ENCODE measurements at regions not wholly inside any gene's neighbourhood (a gene's known extent, or its start where the extent isn't known, plus 50 kb on each side); places are given as distances from the start of the nearest gene placed in this dataset.

GRCh38 chr21:41031701-41032220 lies 136.2 kb upstream of the BACE2 start:
- H3K4me3 ChIP-seq (ENCODE audit: low read depth, low read length) = no peak overlapping the region
- TF ChIP-seq CTCF (IDR thresholded peaks at IDR 0.05; ENCODE audit: insufficient read depth, low read depth, low read length) = no peak
- DNase-seq (ENCODE audit: low read depth) = no peak

- no peak for TF ChIP-seq CTCF (IDR thresholded peaks at IDR 0.05; ENCODE audit: insufficient read depth, low read depth, low read length)
- H3K4me3 ChIP-seq (ENCODE audit: low read depth, low read length) = no peak overlapping the region
- no peak for DNase-seq (ENCODE audit: low read depth)
These were observed 135.4 kb upstream of the BACE2 start for GRCh38 chr21:41032541-41032940.

GRCh38 chr21:41037212-41037611 lies 130.7 kb upstream of the BACE2 start:
- H3K4me3 ChIP-seq (ENCODE audit: low read depth, low read length) = no peak overlapping the region
- no peak for DNase-seq (ENCODE audit: low read depth)
- no peak for TF ChIP-seq CTCF (IDR thresholded peaks at IDR 0.05; ENCODE audit: insufficient read depth, low read depth, low read length)

GRCh38 chr21:41037936-41038335 lies 130.0 kb upstream of the BACE2 start:
- no peak for DNase-seq (ENCODE audit: low read depth)
- no peak overlapping the region for H3K4me3 ChIP-seq (ENCODE audit: low read depth, low read length)
- TF ChIP-seq CTCF (IDR thresholded peaks at IDR 0.05; ENCODE audit: insufficient read depth, low read depth, low read length) = no peak

GRCh38 chr21:41043014-41043413 lies 124.9 kb upstream of the BACE2 start:
- no peak for TF ChIP-seq CTCF (IDR thresholded peaks at IDR 0.05; ENCODE audit: insufficient read depth, low read depth, low read length)
- DNase-seq (ENCODE audit: low read depth) = no peak
- no peak overlapping the region for H3K4me3 ChIP-seq (ENCODE audit: low read depth, low read length)

- TF ChIP-seq CTCF (IDR thresholded peaks at IDR 0.05; ENCODE audit: insufficient read depth, low read depth, low read length) = no peak
- no peak for DNase-seq (ENCODE audit: low read depth)
- no peak overlapping the region for H3K4me3 ChIP-seq (ENCODE audit: low read depth, low read length)
These were observed 122.3 kb upstream of the BACE2 start for GRCh38 chr21:41045534-41046268.

- DNase-seq (ENCODE audit: low read depth) = no peak
- no peak for TF ChIP-seq CTCF (IDR thresholded peaks at IDR 0.05; ENCODE audit: insufficient read depth, low read depth, low read length)
- no peak overlapping the region for H3K4me3 ChIP-seq (ENCODE audit: low read depth, low read length)
These were observed 119.8 kb upstream of the BACE2 start for GRCh38 chr21:41048145-41048544.

All from fibroblast of villous mesenchyme (primary cell).